A673 (cell line): ENCODE measurements at regions not wholly inside any gene's neighbourhood (a gene's known extent, or its start where the extent isn't known, plus 50 kb on each side); places are given as distances from the start of the nearest gene placed in this dataset.

Experiments
- EZH2 ChIP-seq: fragments of 200-600 bp; sonication (generic); IDR thresholded peaks from 2 replicates; pipeline ENCODE4 v1.6.1; 2017; ENCODE audit warnings: borderline replicate concordance, low read depth, mild to moderate bottlenecking, mixed read lengths, antibody characterized with exemption, low read length; ENCODE audit not compliant: poor library complexity, severe bottlenecking
- TF ChIP-seq, protein P1 (sequence below): fragments of 300-800, 200-600 bp; sonication (generic); conservative IDR thresholded peaks from 2 replicates; pipeline ENCODE4 v1.5.1; 2017; ENCODE audit warnings: low read depth, mild to moderate bottlenecking, antibody characterized with exemption, low read length, moderate library complexity, mixed read lengths

DNA sequence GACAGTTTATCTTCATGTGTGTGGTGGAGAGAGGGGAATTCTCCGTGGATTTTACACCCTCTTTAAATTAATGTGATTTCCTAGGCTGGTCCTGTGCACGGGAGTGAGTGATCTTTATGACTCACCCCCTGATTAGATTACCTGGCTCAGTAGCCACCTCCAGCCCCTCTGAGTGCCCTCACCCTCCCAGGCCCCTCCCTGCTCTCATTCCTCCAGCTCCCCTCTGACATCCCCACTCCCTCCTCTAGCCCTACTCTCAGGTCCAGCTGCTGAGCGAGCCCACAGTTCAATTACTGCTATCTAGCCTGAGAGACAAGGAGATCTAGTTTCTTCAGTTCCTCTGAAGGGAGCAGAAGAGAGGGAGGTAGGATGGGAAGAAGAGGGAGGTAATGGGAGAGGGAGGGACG, 61.8 kb upstream of the ARAP3 start:
- no peak for TF ChIP-seq EZH2
- TF ChIP-seq, protein P1, sequence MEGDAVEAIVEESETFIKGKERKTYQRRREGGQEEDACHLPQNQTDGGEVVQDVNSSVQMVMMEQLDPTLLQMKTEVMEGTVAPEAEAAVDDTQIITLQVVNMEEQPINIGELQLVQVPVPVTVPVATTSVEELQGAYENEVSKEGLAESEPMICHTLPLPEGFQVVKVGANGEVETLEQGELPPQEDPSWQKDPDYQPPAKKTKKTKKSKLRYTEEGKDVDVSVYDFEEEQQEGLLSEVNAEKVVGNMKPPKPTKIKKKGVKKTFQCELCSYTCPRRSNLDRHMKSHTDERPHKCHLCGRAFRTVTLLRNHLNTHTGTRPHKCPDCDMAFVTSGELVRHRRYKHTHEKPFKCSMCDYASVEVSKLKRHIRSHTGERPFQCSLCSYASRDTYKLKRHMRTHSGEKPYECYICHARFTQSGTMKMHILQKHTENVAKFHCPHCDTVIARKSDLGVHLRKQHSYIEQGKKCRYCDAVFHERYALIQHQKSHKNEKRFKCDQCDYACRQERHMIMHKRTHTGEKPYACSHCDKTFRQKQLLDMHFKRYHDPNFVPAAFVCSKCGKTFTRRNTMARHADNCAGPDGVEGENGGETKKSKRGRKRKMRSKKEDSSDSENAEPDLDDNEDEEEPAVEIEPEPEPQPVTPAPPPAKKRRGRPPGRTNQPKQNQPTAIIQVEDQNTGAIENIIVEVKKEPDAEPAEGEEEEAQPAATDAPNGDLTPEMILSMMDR = no peak
